Fibroblast of mammary gland (primary cell): ENCODE measurements at regions not wholly inside any gene's neighbourhood (a gene's known extent, or its start where the extent isn't known, plus 50 kb on each side); places are given as distances from the start of the nearest gene placed in this dataset.
"Not testable (repeated sequence)": the region's sequence is repeated elsewhere in the genome, so short reads cannot be mapped to it uniquely, and the experiment has no call there.

Experiments
- DNase-seq: peaks from one replicate; pipeline ENCODE4 v3.0.0-alpha.2; 2010; ENCODE audit warnings: low read depth
- H3K4me3 ChIP-seq: 2 replicates; pipeline ENCODE4 v1.5.1; 2011; ENCODE audit warnings: low read depth, mild to moderate bottlenecking, low read length, moderate library complexity; ENCODE audit not compliant: control insufficient read depth
- CTCF ChIP-seq: conservative IDR thresholded peaks from 2 replicates; pipeline ENCODE4 v1.5.1; 2011; ENCODE audit warnings: low read depth, low read length, inconsistent platforms; ENCODE audit not compliant: control insufficient read depth, insufficient read depth

GRCh38 chr9:124116683-124117363 lies 105.3 kb downstream of the LHX2 start:
- TF ChIP-seq CTCF: no peak
- H3K4me3 ChIP-seq: no peak overlapping the region
- no peak for DNase-seq

DNA sequence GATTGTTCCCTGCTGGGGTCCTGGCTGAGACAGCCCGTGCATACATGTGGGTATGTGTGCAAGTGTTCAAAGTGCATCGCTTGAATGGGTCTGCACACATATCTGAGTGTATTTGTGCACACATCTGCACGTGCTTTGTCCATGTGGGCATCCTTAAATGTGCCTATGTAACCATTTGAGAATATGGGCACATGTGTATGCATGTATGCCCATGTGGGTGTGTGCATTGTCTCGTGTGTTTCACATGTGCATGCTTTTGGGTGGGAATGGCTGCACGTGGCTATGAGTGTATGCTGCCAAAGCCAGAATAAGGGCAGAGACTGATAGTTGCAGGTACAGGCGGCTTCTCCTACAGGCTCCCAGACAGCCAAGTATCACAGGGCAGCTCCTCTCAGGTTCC lies 107.3 kb downstream of the LHX2 start:
- TF ChIP-seq CTCF: no peak
- no peak for DNase-seq
- no peak overlapping the region for H3K4me3 ChIP-seq

GRCh38 chr9:124120272-124120671 lies 108.7 kb downstream of the LHX2 start:
- no peak overlapping the region for H3K4me3 ChIP-seq
- no peak for DNase-seq
- no peak for TF ChIP-seq CTCF

DNA sequence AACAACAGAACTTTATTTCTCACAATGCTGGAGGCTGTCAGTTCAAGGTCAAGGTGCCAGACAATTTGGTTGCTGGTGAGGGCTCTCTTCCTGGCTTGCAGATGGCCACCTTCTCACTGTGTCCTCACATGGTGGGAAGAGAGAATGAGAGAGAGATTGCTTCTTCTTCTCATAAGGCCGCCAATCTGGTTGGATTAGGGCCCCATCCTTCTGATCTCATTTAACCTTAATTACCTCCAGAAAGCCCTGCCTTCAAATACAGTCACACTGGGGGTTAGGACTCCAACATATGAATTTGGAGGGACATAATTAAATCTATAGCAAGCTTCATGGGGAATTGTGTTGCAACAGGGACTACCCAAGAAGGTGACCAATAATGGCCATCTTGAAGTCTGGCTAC lies 110.2 kb downstream of the LHX2 start:
- no peak overlapping the region for H3K4me3 ChIP-seq
- no peak for DNase-seq
- no peak for TF ChIP-seq CTCF

GRCh38 chr9:124122321-124122720 lies 110.8 kb downstream of the LHX2 start:
- DNase-seq: peak; percentile 62
- TF ChIP-seq CTCF: no peak

DNA sequence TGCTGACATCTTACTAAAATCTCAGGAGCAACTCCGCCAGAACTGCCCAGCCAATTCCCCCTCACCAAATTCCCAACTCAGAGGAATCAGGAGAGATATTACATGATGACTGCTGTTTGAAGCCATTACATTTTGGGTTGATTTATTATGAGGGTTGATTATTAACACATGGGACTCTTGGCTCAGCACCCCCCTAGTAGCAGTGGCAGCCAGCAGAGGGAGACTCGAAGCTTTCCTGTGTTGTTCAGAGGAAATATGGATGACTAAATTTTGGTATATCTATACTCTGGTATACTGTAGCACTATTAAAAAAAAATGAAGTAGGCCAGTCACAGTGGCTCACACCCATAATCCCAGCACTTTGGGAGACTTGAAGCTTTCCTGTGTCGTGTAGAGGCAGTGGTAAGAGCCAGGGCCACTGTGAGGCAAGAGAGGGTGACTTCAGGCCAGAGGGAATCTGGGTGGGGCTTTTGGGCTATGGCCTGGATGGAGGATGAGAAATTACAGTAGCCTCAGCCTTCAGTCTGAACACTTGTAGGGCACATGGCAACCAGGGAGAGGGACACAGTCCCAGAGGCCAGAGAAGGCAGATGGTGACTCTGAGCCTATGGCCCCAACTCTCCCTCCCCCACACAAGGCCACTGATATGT lies 111.4 kb downstream of the LHX2 start:
- peak; percentile 71 for TF ChIP-seq CTCF
- DNase-seq: peak; percentile 78
- H3K4me3 ChIP-seq: no peak overlapping the region

More at GRCh38 chr9:124122321-124122720, 110.8 kb downstream of the LHX2 start:
- H3K4me3 ChIP-seq: no peak overlapping the region

DNA sequence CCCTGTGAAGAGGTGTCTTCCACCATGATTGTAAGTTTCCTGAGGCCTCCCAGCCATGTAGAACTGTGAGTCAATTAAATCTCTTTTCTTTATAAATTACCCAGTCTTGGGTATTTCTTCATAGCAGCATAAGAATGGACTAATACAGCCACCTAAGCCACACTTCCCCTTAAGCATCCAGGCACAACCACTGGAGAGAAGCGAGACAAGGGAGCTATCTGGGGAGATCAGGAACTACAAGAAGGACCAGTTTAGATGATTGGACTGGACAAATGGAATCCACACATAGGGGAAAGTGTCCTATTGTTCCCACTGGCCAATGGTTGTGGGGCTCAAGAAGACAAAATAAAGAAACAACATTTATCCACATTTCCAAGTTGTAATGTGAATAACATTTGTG lies 112.1 kb downstream of the LHX2 start:
- DNase-seq, H3K4me3 ChIP-seq: not testable (repeated sequence)
